Omental fat pad (tissue), 3 donors: ENCODE measurements at regions not wholly inside any gene's neighbourhood (a gene's known extent, or its start where the extent isn't known, plus 50 kb on each side); places are given as distances from the start of the nearest gene placed in this dataset.

ENCODE experiments used
- ATAC-seq: fragments of 150-250 bp; one replicate; pipeline ENCODE4 v1.9.1; 2016; ENCODE audit warnings: mild to moderate bottlenecking, moderate library complexity; ENCODE audit not compliant: low FRiP score
- DNase-seq: peaks from one replicate; pipeline ENCODE4 v3.0.0-alpha.2; 2019; ENCODE audit warnings: low spot score
- TF ChIP-seq, protein P1 (sequence below), 3 donors: fragments of 450-650 bp; IDR thresholded peaks; one replicate each; pipeline ENCODE4 v1.5.1; 2016 to 2017; ENCODE audit warnings: antibody characterized with exemption in 3 of 3, mild to moderate bottlenecking in 3 of 3, moderate library complexity in 2 of 3

DNA sequence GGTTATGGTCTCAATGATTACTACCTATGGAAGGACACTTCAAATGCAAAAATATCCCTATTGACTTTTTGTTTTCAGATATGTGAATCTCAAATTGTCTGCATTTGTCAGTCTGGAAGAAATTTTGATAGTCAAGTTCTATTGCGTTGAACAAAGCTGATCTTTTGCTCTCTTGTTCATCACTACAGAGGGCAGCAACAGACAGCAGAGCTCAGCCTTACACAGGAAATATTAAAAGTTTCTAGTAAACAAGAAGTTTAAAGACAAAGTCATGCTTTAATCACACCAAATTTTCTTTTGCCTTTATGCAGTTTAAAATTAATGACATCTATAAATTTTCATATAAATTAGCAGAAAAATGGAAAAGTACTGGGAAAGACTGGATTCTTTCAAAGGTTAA, 617.5 kb downstream of the NR4A2 start:
- TF ChIP-seq, protein P1, sequence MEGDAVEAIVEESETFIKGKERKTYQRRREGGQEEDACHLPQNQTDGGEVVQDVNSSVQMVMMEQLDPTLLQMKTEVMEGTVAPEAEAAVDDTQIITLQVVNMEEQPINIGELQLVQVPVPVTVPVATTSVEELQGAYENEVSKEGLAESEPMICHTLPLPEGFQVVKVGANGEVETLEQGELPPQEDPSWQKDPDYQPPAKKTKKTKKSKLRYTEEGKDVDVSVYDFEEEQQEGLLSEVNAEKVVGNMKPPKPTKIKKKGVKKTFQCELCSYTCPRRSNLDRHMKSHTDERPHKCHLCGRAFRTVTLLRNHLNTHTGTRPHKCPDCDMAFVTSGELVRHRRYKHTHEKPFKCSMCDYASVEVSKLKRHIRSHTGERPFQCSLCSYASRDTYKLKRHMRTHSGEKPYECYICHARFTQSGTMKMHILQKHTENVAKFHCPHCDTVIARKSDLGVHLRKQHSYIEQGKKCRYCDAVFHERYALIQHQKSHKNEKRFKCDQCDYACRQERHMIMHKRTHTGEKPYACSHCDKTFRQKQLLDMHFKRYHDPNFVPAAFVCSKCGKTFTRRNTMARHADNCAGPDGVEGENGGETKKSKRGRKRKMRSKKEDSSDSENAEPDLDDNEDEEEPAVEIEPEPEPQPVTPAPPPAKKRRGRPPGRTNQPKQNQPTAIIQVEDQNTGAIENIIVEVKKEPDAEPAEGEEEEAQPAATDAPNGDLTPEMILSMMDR (IDR thresholded peaks at IDR 0.05): no peak
- ATAC-seq (no peak), DNase-seq (no peak)

DNA sequence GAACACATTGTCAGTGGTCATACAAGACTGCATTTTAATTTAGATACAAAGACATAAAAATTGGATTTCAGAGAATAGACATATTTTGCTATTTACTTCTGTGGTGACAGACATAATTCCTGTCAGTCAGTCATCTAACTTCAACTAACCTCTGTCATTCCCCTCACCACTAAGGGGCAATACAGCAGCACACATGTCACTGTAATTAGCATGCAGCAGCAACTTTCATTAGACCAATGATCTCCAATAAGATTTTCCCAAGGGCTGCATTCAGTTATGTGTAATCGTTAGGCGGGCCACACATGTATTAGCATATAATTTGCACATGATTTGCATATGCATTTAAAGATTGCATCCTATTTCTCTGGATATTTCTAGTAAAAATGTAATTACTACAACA, 624.5 kb downstream of the NR4A2 start:
- TF ChIP-seq, protein P1 (IDR thresholded peaks at IDR 0.05): no peak
- no peak for DNase-seq
- ATAC-seq: no peak

DNA sequence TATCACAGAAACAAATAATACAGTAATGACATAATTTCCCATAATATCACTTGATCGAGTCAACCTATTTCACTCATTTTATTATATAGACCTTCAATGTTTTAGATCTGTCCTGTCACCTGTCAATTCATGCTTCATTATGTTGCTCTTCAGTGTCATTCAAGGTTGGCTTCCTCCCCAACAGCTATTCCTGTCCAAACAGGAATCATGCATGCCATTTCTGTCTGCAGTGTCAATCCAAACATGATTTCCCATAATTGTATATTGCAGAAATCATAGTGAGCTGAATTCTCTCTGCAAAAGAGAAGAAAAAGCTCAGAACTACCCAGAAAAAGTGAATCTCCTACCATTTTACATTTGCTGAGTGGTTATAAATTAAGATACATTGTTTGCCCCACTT, 628.6 kb downstream of the NR4A2 start:
- TF ChIP-seq, protein P1 (IDR thresholded peaks at IDR 0.05): no peak
- ATAC-seq (no peak), DNase-seq (no peak)

DNA sequence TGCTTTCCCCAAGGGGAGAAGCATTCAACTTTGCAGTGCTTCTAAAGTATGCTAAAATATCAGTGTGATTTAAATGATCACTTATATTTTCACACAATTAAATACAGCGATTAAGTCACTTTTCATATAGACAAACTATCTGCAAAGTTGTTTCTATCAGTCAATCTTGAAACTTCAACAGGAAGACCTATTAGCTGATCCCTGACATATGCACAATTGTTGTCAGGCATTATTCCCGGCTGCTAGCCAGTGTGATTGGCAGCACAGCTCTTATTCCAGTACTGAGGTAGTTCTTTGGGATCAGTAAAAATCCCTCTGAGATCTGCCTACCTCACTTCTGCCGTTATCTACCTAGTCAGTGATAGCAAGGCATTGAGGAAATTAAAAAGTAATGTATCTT, 629.5 kb downstream of the NR4A2 start:
- ATAC-seq: no peak
- TF ChIP-seq, protein P1 (IDR thresholded peaks at IDR 0.05): no peak
- no peak for DNase-seq

DNA sequence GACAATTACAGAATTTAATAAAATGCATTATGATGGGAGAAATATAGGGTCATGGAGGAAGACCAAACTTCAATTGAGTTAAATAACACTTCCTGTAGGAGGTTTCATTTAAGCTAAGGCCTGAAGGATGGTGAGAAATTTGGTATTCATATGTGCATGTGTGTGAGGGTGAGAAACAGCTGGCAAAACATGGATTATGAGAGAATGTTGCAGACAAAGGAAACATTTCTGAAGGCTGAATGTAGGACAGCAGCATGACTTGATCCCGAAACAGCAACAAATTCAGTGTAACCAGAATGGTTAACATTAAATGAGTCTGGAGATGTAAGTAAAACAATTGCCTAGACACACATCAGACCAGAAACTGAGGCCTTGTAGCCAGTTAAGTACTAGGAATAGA, 630.8 kb downstream of the NR4A2 start:
- DNase-seq: no peak
- no peak for ATAC-seq

DNA sequence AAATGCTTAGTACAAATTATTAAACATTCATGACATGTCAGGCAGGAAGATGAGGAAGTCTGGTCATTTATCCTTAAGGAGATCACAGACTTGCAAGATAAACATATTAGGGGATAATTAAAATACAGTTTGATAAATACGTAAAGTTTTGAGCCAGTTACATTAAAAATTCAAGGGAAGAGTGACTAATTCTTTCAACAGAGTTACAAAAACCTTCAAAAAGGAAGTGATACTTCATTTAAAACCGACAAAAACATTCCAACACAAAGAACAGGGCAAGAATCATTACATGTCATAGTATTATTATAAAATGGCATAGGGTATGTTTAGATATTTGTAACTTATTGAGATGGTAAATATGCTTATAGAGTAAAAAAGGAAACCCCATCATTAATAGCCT, 636.0 kb downstream of the NR4A2 start:
- DNase-seq: no peak
- no peak for ATAC-seq
- TF ChIP-seq, protein P1 (IDR thresholded peaks at IDR 0.05): no peak

More for the DNA sequence above, 630.8 kb downstream of the NR4A2 start:
- TF ChIP-seq, protein P1 (IDR thresholded peaks at IDR 0.05): no peak

DNA sequence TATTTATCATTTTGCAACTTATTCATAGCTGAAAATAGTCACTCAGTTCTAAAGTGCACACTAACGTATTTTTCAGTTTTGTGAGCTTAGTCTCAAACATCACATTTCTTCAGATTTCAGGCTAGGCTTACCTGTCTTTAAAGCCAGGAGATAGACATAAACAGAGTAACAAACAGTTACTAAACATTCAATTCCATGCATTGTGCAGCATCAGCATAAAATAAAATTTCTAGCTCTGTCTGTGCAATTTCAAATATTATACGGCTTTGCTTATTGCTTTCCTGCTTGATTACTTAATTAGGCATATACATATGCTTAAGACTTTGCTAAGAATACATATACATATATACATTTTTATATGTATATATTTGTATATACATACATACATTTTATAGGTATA, 637.0 kb downstream of the NR4A2 start:
- ATAC-seq (no peak), DNase-seq (no peak)
- TF ChIP-seq, protein P1 (IDR thresholded peaks at IDR 0.05): no peak
